ENCODE measurements at regions not wholly inside any gene's neighbourhood (a gene's known extent, or its start where the extent isn't known, plus 50 kb on each side); places are given as distances from the start of the nearest gene placed in this dataset.

DNA sequence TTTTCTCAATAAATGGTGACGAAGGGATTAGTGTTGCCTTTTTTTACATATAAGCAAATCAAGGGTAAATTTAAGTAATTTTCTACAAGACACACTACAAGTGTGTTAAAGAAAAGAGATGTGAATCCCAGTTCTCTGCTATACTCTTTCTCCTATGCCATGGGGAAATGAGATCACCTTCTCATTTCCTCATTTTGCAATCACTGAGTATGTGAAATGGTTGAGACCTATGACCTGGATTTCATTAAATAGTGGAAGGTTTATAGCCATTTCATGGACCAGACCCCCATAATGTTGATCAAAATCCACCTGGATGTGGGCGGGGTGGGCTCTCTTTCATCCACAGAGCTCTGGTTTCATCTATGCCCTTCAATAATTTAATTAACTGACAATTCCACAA is 66.9 kb upstream of the SLIT3 start:
- no peak overlapping the region for H3K4me3 ChIP-seq (ENCODE audit: low read depth, low read length)
- TF ChIP-seq, protein P1, sequence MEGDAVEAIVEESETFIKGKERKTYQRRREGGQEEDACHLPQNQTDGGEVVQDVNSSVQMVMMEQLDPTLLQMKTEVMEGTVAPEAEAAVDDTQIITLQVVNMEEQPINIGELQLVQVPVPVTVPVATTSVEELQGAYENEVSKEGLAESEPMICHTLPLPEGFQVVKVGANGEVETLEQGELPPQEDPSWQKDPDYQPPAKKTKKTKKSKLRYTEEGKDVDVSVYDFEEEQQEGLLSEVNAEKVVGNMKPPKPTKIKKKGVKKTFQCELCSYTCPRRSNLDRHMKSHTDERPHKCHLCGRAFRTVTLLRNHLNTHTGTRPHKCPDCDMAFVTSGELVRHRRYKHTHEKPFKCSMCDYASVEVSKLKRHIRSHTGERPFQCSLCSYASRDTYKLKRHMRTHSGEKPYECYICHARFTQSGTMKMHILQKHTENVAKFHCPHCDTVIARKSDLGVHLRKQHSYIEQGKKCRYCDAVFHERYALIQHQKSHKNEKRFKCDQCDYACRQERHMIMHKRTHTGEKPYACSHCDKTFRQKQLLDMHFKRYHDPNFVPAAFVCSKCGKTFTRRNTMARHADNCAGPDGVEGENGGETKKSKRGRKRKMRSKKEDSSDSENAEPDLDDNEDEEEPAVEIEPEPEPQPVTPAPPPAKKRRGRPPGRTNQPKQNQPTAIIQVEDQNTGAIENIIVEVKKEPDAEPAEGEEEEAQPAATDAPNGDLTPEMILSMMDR (IDR thresholded peaks at IDR 0.05; ENCODE audit: low read depth, low read length): no peak
- in situ Hi-C loops (cut with HindIII; ENCODE audit: low sequenced_read_pairs): no loop called here
- no peak for DNase-seq (ENCODE audit: low read depth, low spot score)

DNA sequence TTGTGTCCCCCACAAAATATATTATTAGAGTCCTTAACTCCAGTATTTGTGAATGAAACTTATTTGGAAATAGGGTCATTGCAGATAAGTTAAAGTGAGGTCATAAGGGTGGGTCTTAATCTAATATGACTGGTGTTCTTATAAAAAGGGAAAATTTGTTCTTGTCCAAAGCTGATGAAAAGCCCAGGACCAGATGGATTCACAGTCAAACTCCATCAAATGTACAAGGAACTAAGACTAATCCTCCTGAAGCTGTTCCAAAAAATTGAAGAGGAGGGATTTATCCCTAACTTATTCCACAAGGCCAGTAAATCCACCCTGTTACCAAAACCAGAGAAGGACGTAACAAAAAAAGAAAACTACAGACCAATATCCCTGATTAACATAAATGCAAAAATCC is 56.4 kb upstream of the SLIT3 start:
- in situ Hi-C loops (cut with HindIII; ENCODE audit: low sequenced_read_pairs): no loop called here
- no peak for DNase-seq (ENCODE audit: low read depth, low spot score)
- TF ChIP-seq, protein P1 (IDR thresholded peaks at IDR 0.05; ENCODE audit: low read depth, low read length): no peak
- no peak overlapping the region for H3K4me3 ChIP-seq (ENCODE audit: low read depth, low read length)

DNA sequence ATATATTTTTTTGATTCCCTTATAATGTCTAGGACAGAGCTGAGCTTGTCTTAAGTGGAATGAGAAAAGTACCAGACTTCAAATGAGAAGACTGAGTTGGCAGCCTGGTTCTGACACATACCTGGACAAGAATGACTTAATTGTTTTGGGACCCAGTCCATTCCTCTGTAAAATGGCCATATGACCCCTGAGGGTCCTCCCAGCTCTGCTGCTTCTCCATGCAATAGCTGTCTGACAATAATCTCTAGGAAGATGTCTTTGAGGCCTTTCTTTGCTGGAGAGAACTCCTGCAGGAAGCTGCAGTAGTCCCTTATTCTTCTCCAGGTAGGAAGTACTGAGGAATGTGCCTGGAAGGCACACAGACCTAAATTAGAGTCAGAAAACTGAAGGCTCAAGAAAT is 55.9 kb upstream of the SLIT3 start:
- DNase-seq (ENCODE audit: low read depth, low spot score): no peak
- TF ChIP-seq, protein P1 (IDR thresholded peaks at IDR 0.05; ENCODE audit: low read depth, low read length): no peak
- no peak overlapping the region for H3K4me3 ChIP-seq (ENCODE audit: low read depth, low read length)
- in situ Hi-C loops (cut with HindIII; ENCODE audit: low sequenced_read_pairs): no loop called here

DNA sequence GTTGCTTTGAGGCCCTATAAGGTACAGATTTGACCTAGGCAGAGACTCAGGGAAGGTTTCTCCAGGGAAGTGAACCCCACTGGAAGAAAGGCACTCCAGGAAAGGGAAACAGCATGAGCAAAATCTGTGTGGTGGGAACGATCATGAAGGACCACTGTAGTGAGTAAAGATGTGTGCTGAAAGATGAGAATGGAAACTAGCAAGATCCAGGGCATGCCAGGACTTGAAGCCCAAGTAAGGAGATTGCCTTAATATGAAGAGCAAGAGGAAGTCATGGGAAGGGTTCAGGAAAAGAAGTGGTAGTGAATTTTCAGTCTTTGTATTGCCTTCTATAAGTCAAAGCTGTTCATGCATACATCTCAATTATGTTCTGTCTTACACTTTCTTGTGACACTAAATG is 55.2 kb upstream of the SLIT3 start:
- in situ Hi-C loops (cut with HindIII; ENCODE audit: low sequenced_read_pairs): no loop called here
- no peak overlapping the region for H3K4me3 ChIP-seq (ENCODE audit: low read depth, low read length)
- TF ChIP-seq, protein P1 (IDR thresholded peaks at IDR 0.05; ENCODE audit: low read depth, low read length): no peak
- DNase-seq (ENCODE audit: low read depth, low spot score): no peak

DNA sequence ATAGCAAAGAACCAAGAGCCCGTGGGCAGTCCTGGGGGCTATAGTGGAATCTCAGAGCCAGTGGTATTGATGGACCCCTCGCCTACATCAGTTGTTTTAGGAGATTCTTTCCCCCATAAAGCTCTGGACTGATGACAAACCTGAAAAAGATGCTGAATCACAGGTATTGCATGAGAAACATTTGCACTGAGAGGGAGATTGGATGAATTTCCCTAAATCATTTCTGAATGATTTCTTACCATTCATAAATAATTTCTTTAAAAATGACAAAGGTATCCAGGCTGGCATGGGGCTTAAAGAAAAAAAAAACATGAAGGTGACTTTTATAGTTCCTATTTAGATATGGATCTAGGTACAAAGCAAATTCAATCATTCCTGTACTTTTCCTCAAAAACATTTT is 54.0 kb upstream of the SLIT3 start:
- in situ Hi-C loops (cut with HindIII; ENCODE audit: low sequenced_read_pairs): no loop called here
- no peak overlapping the region for H3K4me3 ChIP-seq (ENCODE audit: low read depth, low read length)
- DNase-seq (ENCODE audit: low read depth, low spot score): no peak
- TF ChIP-seq, protein P1 (IDR thresholded peaks at IDR 0.05; ENCODE audit: low read depth, low read length): no peak

DNA sequence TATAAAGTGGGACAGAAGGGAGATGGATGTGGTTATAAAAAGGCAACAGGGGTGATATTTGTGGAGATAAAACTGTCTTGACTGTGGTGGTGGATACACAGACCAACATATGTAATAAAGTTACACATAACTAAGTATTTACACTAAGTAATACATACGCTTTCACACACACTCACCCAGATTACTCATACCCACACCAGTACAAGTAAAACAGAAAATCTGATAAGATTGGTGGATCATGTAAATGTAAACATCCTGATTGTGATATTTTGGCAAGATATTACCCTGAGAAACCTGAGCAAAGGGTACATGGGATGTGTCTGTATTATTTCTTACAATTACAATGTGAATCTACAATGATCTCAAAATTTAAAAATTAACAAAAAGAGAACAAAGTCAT is 53.3 kb upstream of the SLIT3 start:
- no peak overlapping the region for H3K4me3 ChIP-seq (ENCODE audit: low read depth, low read length)
- TF ChIP-seq, protein P1 (IDR thresholded peaks at IDR 0.05; ENCODE audit: low read depth, low read length): no peak
- DNase-seq (ENCODE audit: low read depth, low spot score): peak; percentile 25
- in situ Hi-C loops (cut with HindIII; ENCODE audit: low sequenced_read_pairs): no loop called here

DNA sequence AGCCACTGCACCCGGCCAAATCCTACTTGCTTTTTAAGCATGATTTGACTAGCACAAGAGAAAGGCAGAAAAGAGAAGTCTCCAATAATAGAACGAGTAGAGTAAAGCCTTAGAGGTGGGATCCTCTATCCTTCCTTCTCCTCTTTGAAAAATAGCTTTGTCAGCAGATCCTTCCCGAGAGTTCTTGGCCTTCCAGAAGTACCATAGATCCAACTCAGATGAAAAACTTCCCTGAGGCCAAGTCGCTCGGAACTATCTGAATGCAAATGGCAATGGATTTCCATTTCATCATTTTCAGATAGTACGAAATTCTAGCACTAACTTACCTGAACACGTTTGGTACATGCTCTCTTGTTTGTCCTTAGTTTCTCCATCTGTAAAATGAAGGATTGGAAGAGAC is 52.0 kb upstream of the SLIT3 start:
- no peak overlapping the region for H3K4me3 ChIP-seq (ENCODE audit: low read depth, low read length)
- DNase-seq (ENCODE audit: low read depth, low spot score): no peak
- in situ Hi-C loops (cut with HindIII; ENCODE audit: low sequenced_read_pairs): no loop called here
- TF ChIP-seq, protein P1 (IDR thresholded peaks at IDR 0.05; ENCODE audit: low read depth, low read length): no peak
